Transverse colon (tissue), 4 donors: ENCODE measurements at regions not wholly inside any gene's neighbourhood (a gene's known extent, or its start where the extent isn't known, plus 50 kb on each side); places are given as distances from the start of the nearest gene placed in this dataset.

Experiments used
- CTCF ChIP-seq, 5 experiments: fragments of 200-600 bp in 3 of 5; fragments of 450-650 bp in 2 of 5; sonication (generic) in 3 of 5; IDR thresholded peaks; 1 replicate in 2 of 5; 2 replicates in 3 of 5; pipeline ENCODE4 v1.5.1; 2016 to 2017; ENCODE audit warnings: antibody characterized with exemption in 5 of 5, inconsistent platforms in 3 of 5, mild to moderate bottlenecking in 2 of 5, moderate library complexity in 1 of 5
- POLR2AphosphoS5 ChIP-seq, 3 donors: sonication (generic); formaldehyde crosslinking; IDR thresholded peaks; one replicate each; pipeline ENCODE4 v1.6.1; 2016; ENCODE audit warnings: antibody characterized with exemption in 3 of 3

GRCh38 chr18:51490417-51490816 lies 292.9 kb upstream of the MEX3C start:
- TF ChIP-seq CTCF (IDR thresholded peaks at IDR 0.05) (no peak), POLR2AphosphoS5 (IDR thresholded peaks at IDR 0.05) (no peak)
